ENCODE measurements at regions not wholly inside any gene's neighbourhood (a gene's known extent, or its start where the extent isn't known, plus 50 kb on each side); places are given as distances from the start of the nearest gene placed in this dataset.

- no peak overlapping the region for H3K27ac ChIP-seq (replicated peaks)
- H3K27me3 ChIP-seq (ENCODE audit: insufficient read depth, poor library complexity, severe bottlenecking): no peaks in the 10 kb centered on the region
- H3K4me3 ChIP-seq (replicated peaks; ENCODE audit: insufficient read depth, low read length): no peak overlapping the region
- TF ChIP-seq CTCF (IDR thresholded peaks at IDR 0.05; ENCODE audit: insufficient read depth, low read length): no peak
- no peak for TF ChIP-seq SPI1 (IDR thresholded peaks at IDR 0.05; ENCODE audit: borderline replicate concordance, low read depth)
- TF ChIP-seq GABPA (IDR thresholded peaks at IDR 0.05; ENCODE audit: low read depth): no peak
- TF ChIP-seq REST (IDR thresholded peaks at IDR 0.05; ENCODE audit: insufficient replicate concordance, low read depth): no peak
- TF ChIP-seq POLR2AphosphoS5 (IDR thresholded peaks at IDR 0.05; ENCODE audit: low read depth): no peak
- DNase-seq (ENCODE audit: low read depth in 1 of 2, low spot score in 1 of 2): no peak
Observed at GRCh38 chr5:115381911-115382662, 85.6 kb upstream of the CCDC112 start.

GRCh38 chr5:115379622-115380344 is 83.3 kb upstream of the CCDC112 start:
- no peak overlapping the region for H3K4me3 ChIP-seq (replicated peaks; ENCODE audit: insufficient read depth, low read length)
- no peak overlapping the region for H3K27ac ChIP-seq (replicated peaks)
- peak; percentile 74 for TF ChIP-seq REST (IDR thresholded peaks at IDR 0.05; ENCODE audit: insufficient replicate concordance, low read depth)
- no peak for TF ChIP-seq POLR2AphosphoS5 (IDR thresholded peaks at IDR 0.05; ENCODE audit: low read depth)
- H3K27me3 ChIP-seq (ENCODE audit: insufficient read depth, poor library complexity, severe bottlenecking): no peaks in the 10 kb centered on the region
- DNase-seq (ENCODE audit: low read depth in 1 of 2, low spot score in 1 of 2): no peak

GRCh38 chr5:115378754-115379153 is 82.3 kb upstream of the CCDC112 start:
- Histone ChIP-seq H3K4me3 (replicated peaks; ENCODE audit: insufficient read depth, low read length) (no peak overlapping the region), H3K27me3 (ENCODE audit: insufficient read depth, poor library complexity, severe bottlenecking) (no peaks in the 10 kb centered on the region), H3K27ac (replicated peaks) (no peak overlapping the region)
- TF ChIP-seq POLR2AphosphoS5 (IDR thresholded peaks at IDR 0.05; ENCODE audit: low read depth) (no peak), REST (IDR thresholded peaks at IDR 0.05; ENCODE audit: insufficient replicate concordance, low read depth) (no peak), GABPA (IDR thresholded peaks at IDR 0.05; ENCODE audit: low read depth) (no peak), SPI1 (IDR thresholded peaks at IDR 0.05; ENCODE audit: borderline replicate concordance, low read depth) (no peak), CTCF (IDR thresholded peaks at IDR 0.05; ENCODE audit: insufficient read depth, low read length) (no peak)
- no peak for DNase-seq (ENCODE audit: low read depth in 1 of 2, low spot score in 1 of 2)
